ENCODE measurements at regions not wholly inside any gene's neighbourhood (a gene's known extent, or its start where the extent isn't known, plus 50 kb on each side); places are given as distances from the start of the nearest gene placed in this dataset.

GRCh38 chr1:165036403-165036802, 320.1 kb downstream of the LMX1A start:
- Histone ChIP-seq H3K9ac (ENCODE audit: low read depth in 1 of 2, low read length in 2 of 2) (no peak overlapping the region), H3K9me3 (ENCODE audit: control insufficient read depth in 4 of 4, low read length in 3 of 4) (no peaks in the 10 kb centered on the region), H3K27ac (ENCODE audit: low read depth in 1 of 2, low read length in 2 of 2) (no peak overlapping the region), H3K4me1 (ENCODE audit: control insufficient read depth in 4 of 4, insufficient read depth in 4 of 4, low read length in 3 of 4) (no peaks in the 10 kb centered on the region), H3K36me3 (ENCODE audit: control insufficient read depth in 4 of 4, insufficient read depth in 3 of 4, low read depth in 1 of 4, low read length in 3 of 4) (no peaks in the 10 kb centered on the region), H3K27me3 (ENCODE audit: control insufficient read depth in 4 of 4, insufficient read depth in 4 of 4, low read length in 3 of 4) (no peaks in the 10 kb centered on the region), H3K4me3 (ENCODE audit: low read depth in 1 of 3, low read length in 3 of 3) (no peak overlapping the region)
- DNase-seq (ENCODE audit: low spot score) = no peak
- no peak for TF ChIP-seq EGR1 (IDR thresholded peaks at IDR 0.05; ENCODE audit: low read depth in 2 of 2)
- TF ChIP-seq, protein P1, sequence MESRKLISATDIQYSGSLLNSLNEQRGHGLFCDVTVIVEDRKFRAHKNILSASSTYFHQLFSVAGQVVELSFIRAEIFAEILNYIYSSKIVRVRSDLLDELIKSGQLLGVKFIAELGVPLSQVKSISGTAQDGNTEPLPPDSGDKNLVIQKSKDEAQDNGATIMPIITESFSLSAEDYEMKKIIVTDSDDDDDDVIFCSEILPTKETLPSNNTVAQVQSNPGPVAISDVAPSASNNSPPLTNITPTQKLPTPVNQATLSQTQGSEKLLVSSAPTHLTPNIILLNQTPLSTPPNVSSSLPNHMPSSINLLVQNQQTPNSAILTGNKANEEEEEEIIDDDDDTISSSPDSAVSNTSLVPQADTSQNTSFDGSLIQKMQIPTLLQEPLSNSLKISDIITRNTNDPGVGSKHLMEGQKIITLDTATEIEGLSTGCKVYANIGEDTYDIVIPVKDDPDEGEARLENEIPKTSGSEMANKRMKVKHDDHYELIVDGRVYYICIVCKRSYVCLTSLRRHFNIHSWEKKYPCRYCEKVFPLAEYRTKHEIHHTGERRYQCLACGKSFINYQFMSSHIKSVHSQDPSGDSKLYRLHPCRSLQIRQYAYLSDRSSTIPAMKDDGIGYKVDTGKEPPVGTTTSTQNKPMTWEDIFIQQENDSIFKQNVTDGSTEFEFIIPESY (IDR thresholded peaks at IDR 0.05) = no peak
- TF ChIP-seq CTCF (IDR thresholded peaks at IDR 0.05; ENCODE audit: low read depth, low read length, missing input control) = no peak
- TF ChIP-seq RAD21 (IDR thresholded peaks at IDR 0.05) = no peak
- TF ChIP-seq, protein P2, sequence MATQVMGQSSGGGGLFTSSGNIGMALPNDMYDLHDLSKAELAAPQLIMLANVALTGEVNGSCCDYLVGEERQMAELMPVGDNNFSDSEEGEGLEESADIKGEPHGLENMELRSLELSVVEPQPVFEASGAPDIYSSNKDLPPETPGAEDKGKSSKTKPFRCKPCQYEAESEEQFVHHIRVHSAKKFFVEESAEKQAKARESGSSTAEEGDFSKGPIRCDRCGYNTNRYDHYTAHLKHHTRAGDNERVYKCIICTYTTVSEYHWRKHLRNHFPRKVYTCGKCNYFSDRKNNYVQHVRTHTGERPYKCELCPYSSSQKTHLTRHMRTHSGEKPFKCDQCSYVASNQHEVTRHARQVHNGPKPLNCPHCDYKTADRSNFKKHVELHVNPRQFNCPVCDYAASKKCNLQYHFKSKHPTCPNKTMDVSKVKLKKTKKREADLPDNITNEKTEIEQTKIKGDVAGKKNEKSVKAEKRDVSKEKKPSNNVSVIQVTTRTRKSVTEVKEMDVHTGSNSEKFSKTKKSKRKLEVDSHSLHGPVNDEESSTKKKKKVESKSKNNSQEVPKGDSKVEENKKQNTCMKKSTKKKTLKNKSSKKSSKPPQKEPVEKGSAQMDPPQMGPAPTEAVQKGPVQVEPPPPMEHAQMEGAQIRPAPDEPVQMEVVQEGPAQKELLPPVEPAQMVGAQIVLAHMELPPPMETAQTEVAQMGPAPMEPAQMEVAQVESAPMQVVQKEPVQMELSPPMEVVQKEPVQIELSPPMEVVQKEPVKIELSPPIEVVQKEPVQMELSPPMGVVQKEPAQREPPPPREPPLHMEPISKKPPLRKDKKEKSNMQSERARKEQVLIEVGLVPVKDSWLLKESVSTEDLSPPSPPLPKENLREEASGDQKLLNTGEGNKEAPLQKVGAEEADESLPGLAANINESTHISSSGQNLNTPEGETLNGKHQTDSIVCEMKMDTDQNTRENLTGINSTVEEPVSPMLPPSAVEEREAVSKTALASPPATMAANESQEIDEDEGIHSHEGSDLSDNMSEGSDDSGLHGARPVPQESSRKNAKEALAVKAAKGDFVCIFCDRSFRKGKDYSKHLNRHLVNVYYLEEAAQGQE (IDR thresholded peaks at IDR 0.05) = no peak
- TF ChIP-seq JUND (IDR thresholded peaks at IDR 0.05) = no peak
- no peak for TF ChIP-seq GABPA (IDR thresholded peaks at IDR 0.05 in 1 of 2, conservative IDR thresholded peaks at IDR 0.05 in 1 of 2)
- no peak for TF ChIP-seq RXRA (IDR thresholded peaks at IDR 0.05)
- WGBS = 84% methylated on average over 6 of the region's 6 CpGs

DNA sequence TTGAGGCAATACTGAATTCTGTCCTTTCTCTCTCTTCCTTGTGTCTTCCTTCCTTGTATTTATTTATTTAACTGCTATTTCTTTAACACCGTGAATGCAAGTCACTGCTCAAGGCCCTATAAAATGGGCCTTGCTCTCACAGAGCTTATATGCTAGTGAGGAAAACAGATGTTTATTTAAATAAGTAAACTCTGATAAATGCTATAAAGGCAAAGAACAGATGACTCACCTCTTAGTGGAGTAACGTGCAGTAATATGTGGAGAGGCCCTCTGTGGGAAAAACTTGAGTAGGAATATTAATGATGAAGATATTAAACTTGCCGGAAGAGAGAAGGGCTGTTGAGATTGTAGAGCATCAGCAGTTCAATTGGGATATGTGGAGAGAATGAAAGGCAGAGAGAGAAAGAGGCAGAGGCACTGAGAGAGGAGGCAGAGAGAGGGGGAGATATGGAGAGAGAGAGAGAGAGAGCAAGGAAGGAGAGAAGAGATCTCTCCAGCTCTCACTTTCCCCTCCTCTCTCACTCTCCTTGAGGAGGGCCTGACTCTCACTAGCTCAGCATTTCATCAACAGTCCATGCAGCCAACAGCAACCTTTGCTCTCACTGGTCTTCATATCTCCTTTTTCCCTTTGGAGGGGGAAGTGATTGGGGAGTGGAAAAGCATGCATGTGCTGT, 322.2 kb downstream of the LMX1A start:
- H3K9ac ChIP-seq (ENCODE audit: low read depth in 1 of 2, low read length in 2 of 2) = no peak overlapping the region
- H3K27me3 ChIP-seq (ENCODE audit: control insufficient read depth in 4 of 4, insufficient read depth in 4 of 4, low read length in 3 of 4) = no peaks in the 10 kb centered on the region
- no peaks in the 10 kb centered on the region for H3K9me3 ChIP-seq (ENCODE audit: control insufficient read depth in 4 of 4, low read length in 3 of 4)
- H3K27ac ChIP-seq (ENCODE audit: low read depth in 1 of 2, low read length in 2 of 2) = no peak overlapping the region
- H3K4me1 ChIP-seq (ENCODE audit: control insufficient read depth in 4 of 4, insufficient read depth in 4 of 4, low read length in 3 of 4) = no peaks in the 10 kb centered on the region
- H3K36me3 ChIP-seq (ENCODE audit: control insufficient read depth in 4 of 4, insufficient read depth in 3 of 4, low read depth in 1 of 4, low read length in 3 of 4) = no peaks in the 10 kb centered on the region
- H3K4me3 ChIP-seq (ENCODE audit: low read depth in 1 of 3, low read length in 3 of 3) = no peak overlapping the region
- WGBS = 77% methylated on average over 3 of the region's 3 CpGs
- DNase-seq (ENCODE audit: low spot score) = no peak
- no peak for TF ChIP-seq HNF4G (IDR thresholded peaks at IDR 0.05)
- TF ChIP-seq MAX (IDR thresholded peaks at IDR 0.05) = no peak
- TF ChIP-seq HNF4A (conservative IDR thresholded peaks at IDR 0.05) = no peak
- TF ChIP-seq FOXA1 (IDR thresholded peaks at IDR 0.05) = no peak
- TF ChIP-seq TAF1 (conservative IDR thresholded peaks at IDR 0.05) = no peak
- no peak for TF ChIP-seq NR2F2 (IDR thresholded peaks at IDR 0.05)
- TF ChIP-seq RXRA (IDR thresholded peaks at IDR 0.05) = no peak
- TF ChIP-seq FOXA2 (IDR thresholded peaks at IDR 0.05) = no peak
- no peak for TF ChIP-seq YY1 (IDR thresholded peaks at IDR 0.05)
- TF ChIP-seq SP1 (IDR thresholded peaks at IDR 0.05) = no peak
- TF ChIP-seq CTCF (IDR thresholded peaks at IDR 0.05; ENCODE audit: low read depth, low read length, missing input control) = no peak
- TF ChIP-seq RAD21 (IDR thresholded peaks at IDR 0.05) = no peak
- TF ChIP-seq, protein P3, sequence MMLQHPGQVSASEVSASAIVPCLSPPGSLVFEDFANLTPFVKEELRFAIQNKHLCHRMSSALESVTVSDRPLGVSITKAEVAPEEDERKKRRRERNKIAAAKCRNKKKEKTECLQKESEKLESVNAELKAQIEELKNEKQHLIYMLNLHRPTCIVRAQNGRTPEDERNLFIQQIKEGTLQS (IDR thresholded peaks at IDR 0.05) = no peak
- no peak for TF ChIP-seq JUND (IDR thresholded peaks at IDR 0.05)
- TF ChIP-seq, protein P2 (IDR thresholded peaks at IDR 0.05) = no peak

Measured in liver (tissue), 8 donors.